ENCODE measurements at regions not wholly inside any gene's neighbourhood (a gene's known extent, or its start where the extent isn't known, plus 50 kb on each side); places are given as distances from the start of the nearest gene placed in this dataset.

- Histone ChIP-seq H3K27ac (ENCODE audit: low read depth in 1 of 2, low read length in 2 of 2) (no peak overlapping the region), H3K79me2 (ENCODE audit: insufficient read depth, low read length) (no peaks in the 10 kb centered on the region), H3K36me3 (replicated peaks in 1 of 2; ENCODE audit: control insufficient read depth in 1 of 2, insufficient read depth in 2 of 2, low read length in 2 of 2) (no peaks in the 10 kb centered on the region), H3K27me3 (ENCODE audit: control insufficient read depth in 2 of 2, insufficient read depth in 2 of 2, low read length in 2 of 2) (no peaks in the 10 kb centered on the region), H2AFZ (ENCODE audit: insufficient read depth, low read depth, low read length, poor library complexity, severe bottlenecking) (no peak overlapping the region), H3K4me2 (replicated peaks; ENCODE audit: extremely low read depth, low read length, poor library complexity, severe bottlenecking) (no peak overlapping the region), H3K9ac (ENCODE audit: insufficient read depth, low read length, poor library complexity, severe bottlenecking) (no peak overlapping the region), H3K9me3 (replicated peaks in 1 of 2; ENCODE audit: control insufficient read depth in 1 of 2, insufficient read depth in 1 of 2, low read length in 2 of 2) (no peaks in the 10 kb centered on the region), H3K4me3 (replicated peaks in 1 of 3; ENCODE audit: low read depth in 2 of 3, low read length in 3 of 3) (no peak overlapping the region), H3K4me1 (ENCODE audit: control insufficient read depth in 1 of 2, insufficient read depth in 2 of 2, low read length in 2 of 2) (peaks cover 32 to 35% of the 10 kb centered on the region in 2 donors), H4K20me1 (ENCODE audit: insufficient read depth, low read length) (no peaks in the 10 kb centered on the region)
- H3K27ac Mint-ChIP-seq = no peak overlapping the region
- peaks cover 0 to under 1% of the 10 kb centered on the region in 2 donors for H3K36me3 Mint-ChIP-seq
- peaks cover 37% of the 10 kb centered on the region for H3K4me1 Mint-ChIP-seq
- DNase-seq = no peak
- 89% methylated on average over 1 of the region's 6 CpGs for WGBS (ENCODE audit: insufficient coverage)
- H3K27me3 Mint-ChIP-seq (ENCODE audit: low read depth in 3 of 3) = peaks cover 0 to 2% (median 0%) of the 10 kb centered on the region in 3 donors
- TF ChIP-seq CTCF (IDR thresholded peaks at IDR 0.05) = no peak
- no peak overlapping the region for H3K4me3 Mint-ChIP-seq
- intact Hi-C loops (cut with micrococcal nuclease) = loop anchor here in 1 of 2 donors (10.0 kb wide), 1 partner anchor 54 kb away; no protein-coding TSS in a partner anchor
- H3K9me3 Mint-ChIP-seq = peaks cover 0 to 2% (median 0%) of the 10 kb centered on the region in 7 donors
Observed at GRCh38 chr1:234989019-234989418, 139.6 kb downstream of the TOMM20 start.

GRCh38 chr1:234988536-234988935 lies 140.1 kb downstream of the TOMM20 start:
- intact Hi-C loops (cut with micrococcal nuclease) = loop anchor here in 1 of 2 donors (10.0 kb wide), 1 partner anchor 54 kb away; no protein-coding TSS in a partner anchor
- H3K4me1 ChIP-seq (ENCODE audit: control insufficient read depth in 1 of 2, insufficient read depth in 2 of 2, low read length in 2 of 2) = peaks cover 37% of the 10 kb centered on the region in 2 donors
- H3K36me3 ChIP-seq (replicated peaks in 1 of 2; ENCODE audit: control insufficient read depth in 1 of 2, insufficient read depth in 2 of 2, low read length in 2 of 2) = no peaks in the 10 kb centered on the region
- no peak overlapping the region for H3K4me3 ChIP-seq (replicated peaks in 1 of 3; ENCODE audit: low read depth in 2 of 3, low read length in 3 of 3)
- peaks cover 0 to 2% (median 0%) of the 10 kb centered on the region in 3 donors for H3K27me3 Mint-ChIP-seq (ENCODE audit: low read depth in 3 of 3)
- H3K9me3 ChIP-seq (replicated peaks in 1 of 2; ENCODE audit: control insufficient read depth in 1 of 2, insufficient read depth in 1 of 2, low read length in 2 of 2) = no peaks in the 10 kb centered on the region
- H3K4me3 Mint-ChIP-seq = no peak overlapping the region
- no peak overlapping the region for H3K27ac ChIP-seq (ENCODE audit: low read depth in 1 of 2, low read length in 2 of 2)
- H3K27me3 ChIP-seq (ENCODE audit: control insufficient read depth in 2 of 2, insufficient read depth in 2 of 2, low read length in 2 of 2) = no peaks in the 10 kb centered on the region
- no peak for DNase-seq
- 100% methylated on average over 2 of the region's 4 CpGs for WGBS (ENCODE audit: insufficient coverage)
- H3K79me2 ChIP-seq (ENCODE audit: insufficient read depth, low read length) = no peaks in the 10 kb centered on the region
- no peak overlapping the region for H3K9ac ChIP-seq (ENCODE audit: insufficient read depth, low read length, poor library complexity, severe bottlenecking)
- H3K4me1 Mint-ChIP-seq = peaks cover 40% of the 10 kb centered on the region
- H2AFZ ChIP-seq (ENCODE audit: insufficient read depth, low read depth, low read length, poor library complexity, severe bottlenecking) = no peak overlapping the region
- H3K4me2 ChIP-seq (replicated peaks; ENCODE audit: extremely low read depth, low read length, poor library complexity, severe bottlenecking) = no peak overlapping the region
- H3K9me3 Mint-ChIP-seq = peaks cover 0 to 2% (median 0%) of the 10 kb centered on the region in 7 donors
- no peak for TF ChIP-seq CTCF (IDR thresholded peaks at IDR 0.05)
- no peak overlapping the region for H3K27ac Mint-ChIP-seq
- no peaks in the 10 kb centered on the region for H3K36me3 Mint-ChIP-seq
- no peaks in the 10 kb centered on the region for H4K20me1 ChIP-seq (ENCODE audit: insufficient read depth, low read length)

Measured in CD14-positive monocyte (primary cell).